Kidney tubule cell (primary cell): ENCODE measurements at regions not wholly inside any gene's neighbourhood (a gene's known extent, or its start where the extent isn't known, plus 50 kb on each side); places are given as distances from the start of the nearest gene placed in this dataset.
"Not testable (repeated sequence)": the region's sequence is repeated elsewhere in the genome, so short reads cannot be mapped to it uniquely, and the experiment has no call there.

ENCODE experiments used
- DNase-seq: peaks from one replicate; pipeline ENCODE4 v3.0.0-alpha.2; 2018; ENCODE audit warnings: low spot score

GRCh38 chr12:66775871-66776270, 97.0 kb upstream of the GRIP1 start:
- DNase-seq, result peak; percentile 44

GRCh38 chr12:66776974-66777373, 98.1 kb upstream of the GRIP1 start:
- no peak for DNase-seq

GRCh38 chr12:66779466-66779865, 100.6 kb upstream of the GRIP1 start:
- DNase-seq, result no peak

- DNase-seq, result no peak
Observed at GRCh38 chr12:66786531-66787308, 107.8 kb upstream of the GRIP1 start.

- no peak for DNase-seq
Observed at GRCh38 chr12:66799551-66799950, 120.7 kb upstream of the GRIP1 start.

- peak; percentile 1 for DNase-seq
Observed at GRCh38 chr12:66800046-66800445, 121.2 kb upstream of the GRIP1 start.

GRCh38 chr12:66803930-66804329, 125.1 kb upstream of the GRIP1 start:
- DNase-seq, result peak; percentile 40

GRCh38 chr12:66804563-66804974, 125.7 kb upstream of the GRIP1 start:
- DNase-seq, result no peak

GRCh38 chr12:66808606-66809005, 129.7 kb upstream of the GRIP1 start:
- DNase-seq, result no peak

DNA sequence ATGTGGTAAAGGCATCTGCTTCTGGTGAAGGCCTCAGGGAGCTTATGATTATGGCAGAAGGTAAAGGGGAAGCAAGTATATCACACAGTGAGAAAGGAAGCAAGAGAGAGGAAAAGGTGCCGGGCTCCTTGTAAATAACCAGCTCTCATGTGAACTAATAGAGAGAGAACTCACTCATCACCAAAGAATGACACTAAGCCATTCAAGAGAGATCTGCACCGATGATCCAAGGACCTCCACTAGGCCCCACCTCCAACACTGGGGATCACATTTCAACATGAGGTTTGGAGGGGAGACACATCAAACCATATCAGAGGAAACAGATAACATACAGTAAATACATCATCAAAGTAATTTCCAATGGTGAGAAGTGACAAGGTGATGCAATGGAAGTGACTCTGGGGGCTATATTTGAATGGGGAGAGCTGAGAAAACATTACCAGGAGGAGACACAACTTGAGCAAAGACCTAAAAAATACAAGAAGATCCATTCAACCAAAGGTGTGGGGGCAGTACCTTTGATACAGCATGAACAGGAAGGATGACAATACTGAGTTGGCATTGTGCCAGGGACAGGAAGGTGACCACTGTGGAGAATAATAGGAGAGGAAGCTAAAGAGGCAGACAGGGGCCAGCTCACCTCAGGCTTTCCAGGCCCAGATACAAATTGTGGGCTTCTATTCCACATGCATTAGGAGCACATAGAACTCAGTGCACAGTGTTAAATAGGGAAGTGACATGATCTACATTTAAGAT, 134.4 kb upstream of the GRIP1 start:
- DNase-seq, result peak; percentile 83

DNA sequence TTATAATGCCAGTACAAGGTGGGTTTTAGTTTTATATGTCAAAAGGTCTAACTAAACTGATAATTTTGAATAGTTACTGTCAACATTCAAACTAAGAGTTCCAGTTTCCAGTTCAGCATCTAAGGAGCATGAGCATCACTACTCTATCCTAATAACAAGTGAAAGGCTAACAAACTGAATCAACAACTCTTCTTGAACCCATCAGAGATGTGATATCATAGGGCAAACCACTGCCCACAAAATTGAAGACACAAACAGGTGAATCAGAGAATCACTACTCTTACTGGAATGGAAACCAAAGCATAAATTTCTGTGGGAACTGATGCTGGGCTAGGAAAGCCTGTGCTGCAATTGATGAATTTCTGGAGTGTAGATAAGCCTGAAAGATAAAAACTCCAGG, 140.7 kb upstream of the GRIP1 start:
- DNase-seq, result no peak

DNA sequence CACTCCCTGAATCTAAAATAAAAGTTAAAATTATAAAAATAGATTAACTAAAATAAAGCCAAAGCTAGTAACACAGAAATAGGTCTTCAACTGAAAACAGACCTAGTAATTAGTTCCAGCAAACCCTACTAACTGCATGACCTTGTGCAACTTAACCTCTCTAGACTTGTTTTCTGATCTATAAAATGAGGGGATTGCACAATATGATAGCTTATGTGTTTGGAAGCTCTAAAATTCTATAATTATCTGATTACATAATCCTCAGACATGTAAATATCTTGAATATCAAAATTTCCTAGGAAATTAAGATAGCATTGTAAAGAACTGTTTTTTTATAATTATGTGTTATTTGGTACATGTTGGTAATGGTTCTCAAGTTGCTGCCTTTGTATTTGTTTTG, 144.1 kb upstream of the GRIP1 start:
- no peak for DNase-seq

DNA sequence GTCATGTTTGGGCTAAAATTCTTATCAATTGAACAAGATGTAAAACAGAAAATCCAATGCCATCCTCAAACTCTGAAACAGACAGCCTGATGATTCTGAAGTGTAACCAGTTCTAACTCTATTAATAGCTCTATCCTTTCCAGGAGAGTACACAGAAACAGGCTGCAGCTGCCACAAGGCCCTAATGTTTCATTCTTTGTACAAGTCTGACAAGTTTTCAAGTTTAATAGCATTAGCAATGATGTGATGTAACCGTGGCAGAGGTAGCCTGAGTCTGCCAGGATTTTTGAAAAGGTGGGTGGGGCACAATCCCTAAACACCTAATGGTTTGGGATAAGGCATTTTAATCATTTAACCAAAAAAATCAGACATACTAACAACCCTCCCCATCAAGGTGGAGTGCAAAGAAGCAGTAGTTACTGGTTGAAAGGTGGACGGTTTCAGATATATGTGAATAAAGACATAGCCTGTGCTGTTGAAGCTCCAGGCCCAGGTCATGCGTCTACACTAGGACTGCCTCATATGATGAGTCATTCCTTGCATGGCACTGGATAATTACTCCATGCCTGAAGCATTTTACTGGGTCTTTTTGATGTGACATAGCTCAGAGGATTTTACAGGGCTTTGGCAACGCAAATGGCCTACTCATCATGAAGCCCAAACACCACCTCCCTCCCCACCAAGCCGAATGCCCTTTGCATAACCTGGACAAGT, 145.1 kb upstream of the GRIP1 start:
- DNase-seq, result peak; percentile 78

DNA sequence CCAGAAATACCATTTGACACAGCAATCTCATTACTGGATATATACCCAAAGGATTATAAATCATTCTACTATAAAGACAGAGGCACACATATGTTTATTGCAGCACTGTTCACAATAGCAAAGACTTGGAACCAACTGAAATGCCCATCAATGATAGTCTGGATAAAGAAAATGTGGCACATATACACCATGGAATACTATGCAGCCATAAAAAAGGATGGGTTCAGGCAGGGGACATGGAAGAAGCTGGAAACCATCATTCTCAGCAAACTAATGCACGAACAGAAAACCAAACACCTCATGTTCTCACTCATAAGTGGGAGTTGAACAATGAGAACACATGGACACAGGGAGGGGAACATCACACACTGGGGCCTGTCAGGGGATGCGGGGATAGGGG, 147.0 kb upstream of the GRIP1 start:
- not testable (repeated sequence) for DNase-seq

DNA sequence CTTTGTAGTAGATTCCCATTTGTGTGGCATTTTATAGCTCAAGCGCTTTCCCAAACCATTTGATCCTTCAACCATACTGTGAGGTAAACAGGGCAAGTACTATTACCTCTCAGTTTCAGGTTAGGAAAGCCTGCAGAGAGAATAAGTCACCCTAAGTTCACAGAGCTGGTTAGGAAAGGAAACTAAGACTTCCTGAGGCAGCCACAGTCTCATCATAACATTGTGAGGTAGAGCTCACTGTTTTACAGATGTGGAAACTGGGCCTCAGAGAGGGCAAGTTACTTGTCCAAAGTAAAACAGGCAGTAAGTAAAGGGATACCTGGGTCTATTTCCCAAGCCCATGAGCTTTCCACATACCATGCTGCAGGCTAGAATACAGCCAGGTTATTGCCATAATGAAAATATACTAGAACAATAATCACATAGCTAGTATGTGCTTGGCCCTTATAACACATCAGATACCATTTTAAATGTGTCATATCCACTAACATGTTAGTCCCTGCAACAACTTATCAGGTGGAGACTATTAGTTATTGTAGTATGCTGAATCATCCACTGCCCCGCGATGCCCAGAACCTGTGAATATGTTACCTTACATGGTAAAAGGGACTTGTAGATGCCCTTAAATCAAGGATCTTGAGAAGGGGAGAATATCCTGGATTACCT, 150.9 kb upstream of the GRIP1 start:
- DNase-seq, result no peak

- no peak for DNase-seq
Observed at GRCh38 chr12:66831495-66831894, 152.6 kb upstream of the GRIP1 start.

GRCh38 chr12:66832997-66833396, 154.1 kb upstream of the GRIP1 start:
- DNase-seq, result no peak

DNA sequence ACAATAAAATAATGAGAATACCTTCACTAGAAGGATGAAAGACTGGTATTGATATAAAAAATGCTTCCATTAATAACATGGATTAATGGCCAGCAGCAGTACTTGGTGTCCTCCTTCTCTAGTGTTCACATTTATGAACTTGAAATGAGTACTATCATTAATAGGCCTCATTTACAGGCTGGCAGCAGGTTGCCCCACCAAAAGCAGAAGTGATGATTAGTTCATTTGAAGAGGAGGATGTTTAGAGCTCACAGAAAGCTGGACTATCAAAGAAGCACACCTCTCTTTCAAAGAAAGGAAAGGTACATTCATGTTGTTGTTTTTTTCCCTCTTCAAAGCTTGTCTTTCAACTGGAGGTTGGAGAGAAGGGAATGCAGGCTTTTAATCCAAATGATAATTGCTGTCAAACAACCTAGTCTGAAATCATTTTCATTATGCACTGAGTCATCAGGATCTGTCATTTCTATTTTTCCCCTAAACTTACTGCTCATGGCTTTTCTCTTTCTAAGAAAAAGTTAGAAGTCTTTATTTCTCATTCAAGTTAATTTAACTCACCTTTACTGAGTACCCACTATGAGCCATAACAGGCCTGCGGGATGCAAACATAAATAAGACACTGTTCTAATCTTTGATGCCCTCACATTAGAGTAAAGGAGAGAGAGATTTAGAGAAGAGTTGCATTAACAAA, 157.9 kb upstream of the GRIP1 start:
- DNase-seq, result no peak

- peak; percentile 13 for DNase-seq
Observed at GRCh38 chr12:66837311-66837627, 158.4 kb upstream of the GRIP1 start.

GRCh38 chr12:66838366-66838765, 159.5 kb upstream of the GRIP1 start:
- no peak for DNase-seq

DNA sequence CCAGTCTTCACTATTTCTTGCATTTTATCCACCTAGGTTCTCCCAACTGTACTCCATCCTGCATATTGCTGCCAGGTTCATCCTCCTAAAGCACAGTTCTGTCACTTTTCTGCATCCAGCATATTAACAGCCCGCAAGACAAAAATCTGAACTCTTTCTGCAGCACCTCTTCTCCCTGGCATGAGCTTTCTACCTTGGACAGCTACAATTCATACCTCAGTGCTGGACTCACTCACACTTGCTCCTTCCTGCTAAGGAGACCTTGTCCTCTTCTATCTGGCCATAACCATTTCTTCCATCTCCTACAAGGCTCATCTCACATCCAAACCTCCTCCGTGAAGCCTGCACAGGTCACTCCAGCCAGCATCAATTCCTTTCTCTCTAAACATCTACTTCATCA, 170.1 kb upstream of the GRIP1 start:
- DNase-seq, result no peak

- DNase-seq, result no peak
Observed at GRCh38 chr12:66851134-66851533, 172.3 kb upstream of the GRIP1 start.
